ENCODE measurements at regions not wholly inside any gene's neighbourhood (a gene's known extent, or its start where the extent isn't known, plus 50 kb on each side); places are given as distances from the start of the nearest gene placed in this dataset.
"Not testable (repeated sequence)": the region's sequence is repeated elsewhere in the genome, so short reads cannot be mapped to it uniquely, and the experiment has no call there.

- not testable (repeated sequence) for ATAC-seq, DNase-seq
Measured at GRCh38 chr13:18322821-18323220, 858.8 kb downstream of the TUBA3C start.

GRCh38 chr13:18319653-18320052 is 862.0 kb downstream of the TUBA3C start:
- not testable (repeated sequence) for ATAC-seq, DNase-seq

DNA sequence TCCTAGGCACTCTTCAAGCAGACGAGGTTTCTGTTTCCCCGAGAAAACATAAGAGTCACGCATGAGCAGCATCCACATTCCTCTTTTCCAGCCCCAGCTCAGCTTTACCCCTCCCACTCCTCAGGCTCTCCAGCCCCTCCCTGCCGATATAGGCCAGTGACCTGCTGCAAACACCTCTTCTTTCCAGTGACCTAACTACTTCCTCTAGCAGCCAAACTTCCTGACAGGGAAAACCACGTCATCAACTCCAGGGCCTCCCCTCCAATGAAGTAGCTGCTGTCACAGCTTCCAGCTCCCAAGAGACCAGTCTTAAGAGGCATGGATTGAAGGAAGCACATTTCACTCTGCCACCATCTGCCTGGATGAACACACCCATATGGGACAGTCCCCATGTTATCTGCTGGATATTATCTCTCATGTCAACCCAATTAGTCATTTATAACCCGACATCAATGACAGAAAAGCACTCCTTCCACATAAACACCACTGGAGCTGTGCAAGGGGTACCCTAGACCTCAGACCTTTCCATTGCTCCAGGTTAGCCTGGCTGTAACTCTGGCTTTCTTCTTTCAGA is 878.3 kb downstream of the TUBA3C start:
- ATAC-seq, DNase-seq: not testable (repeated sequence)

DNA sequence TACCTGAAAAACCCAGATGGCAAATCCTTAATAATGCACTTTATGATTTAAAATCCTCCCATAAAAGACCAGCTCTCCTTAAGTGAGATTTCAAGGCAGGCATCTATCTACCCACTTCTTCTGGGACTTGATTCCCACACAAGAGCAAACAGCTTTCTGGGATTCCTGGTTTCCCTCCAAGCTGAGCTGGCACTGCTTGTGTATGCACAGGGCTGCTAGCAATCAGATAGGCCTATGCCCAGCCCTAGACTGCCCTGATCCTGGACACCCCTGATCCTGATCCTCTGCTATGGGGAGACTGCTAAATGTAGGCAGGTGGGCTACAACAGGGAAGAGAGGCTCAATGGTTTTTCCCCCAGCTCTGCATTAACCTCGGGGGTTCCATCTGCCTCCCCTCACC is 880.7 kb downstream of the TUBA3C start:
- DNase-seq, ATAC-seq: not testable (repeated sequence)

GRCh38 chr13:18297359-18297758 is 884.3 kb downstream of the TUBA3C start:
- DNase-seq, ATAC-seq: not testable (repeated sequence)

GRCh38 chr13:18296617-18297016 is 885.0 kb downstream of the TUBA3C start:
- not testable (repeated sequence) for DNase-seq, ATAC-seq

- DNase-seq, ATAC-seq: not testable (repeated sequence)
Measured at GRCh38 chr13:18294311-18294710, 887.3 kb downstream of the TUBA3C start.

DNA sequence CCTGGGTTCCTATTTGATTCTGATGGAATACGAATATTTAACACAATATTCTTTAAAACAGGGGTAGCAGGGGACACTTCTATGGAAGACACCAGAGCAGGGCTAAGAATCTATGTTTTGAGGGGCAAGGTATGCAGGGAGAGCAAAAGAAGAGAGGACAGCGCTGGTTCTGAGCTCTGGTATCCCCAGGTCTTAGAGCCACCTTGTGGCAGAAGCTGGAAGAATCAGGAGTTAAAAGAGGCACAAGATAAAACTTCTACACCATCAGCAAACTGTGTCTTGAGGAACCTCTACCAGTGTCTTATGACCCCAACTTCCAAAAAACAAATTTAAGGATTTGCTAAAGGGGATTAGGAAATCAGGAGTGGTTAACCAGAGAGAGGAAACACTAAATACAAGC is 894.8 kb downstream of the TUBA3C start:
- not testable (repeated sequence) for ATAC-seq, DNase-seq

DNA sequence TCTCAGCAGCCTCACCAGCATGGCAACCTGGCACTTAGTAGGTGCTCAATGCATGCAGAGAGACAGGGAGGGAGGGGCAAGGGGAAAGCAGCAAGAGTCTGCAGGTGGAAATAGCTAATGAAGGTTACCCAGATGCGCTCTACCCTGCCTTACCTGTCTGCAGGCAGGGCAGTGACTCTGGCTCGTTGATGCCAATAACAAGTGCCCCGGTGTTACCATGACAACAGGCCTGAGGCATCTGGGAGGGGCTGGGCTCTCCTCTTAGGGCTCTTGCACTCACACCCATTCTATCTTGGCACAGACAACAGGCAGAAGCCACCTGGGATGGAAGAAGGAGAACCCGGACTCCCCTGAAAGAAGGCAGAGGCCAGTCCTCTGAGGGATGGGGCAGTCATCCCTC is 896.0 kb downstream of the TUBA3C start:
- not testable (repeated sequence) for DNase-seq, ATAC-seq

DNA sequence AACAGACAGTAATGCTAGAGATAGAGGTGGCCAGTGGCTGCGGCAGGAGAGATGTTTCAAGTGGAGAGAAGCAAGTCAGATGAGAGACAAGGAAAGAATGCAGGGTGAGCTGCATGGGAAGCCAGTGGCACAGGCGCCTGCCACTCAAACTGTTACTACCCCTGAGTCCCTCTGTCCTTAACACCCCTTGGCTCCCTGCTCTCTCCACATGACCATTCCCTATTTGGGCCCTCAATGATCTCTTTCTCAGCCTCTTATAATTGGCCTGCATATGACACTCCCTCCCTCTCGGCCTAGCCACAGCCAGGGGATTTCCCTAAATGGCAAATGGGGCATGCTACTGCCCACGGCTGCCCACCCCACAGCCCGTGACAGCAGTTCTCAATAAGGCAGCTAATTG is 897.6 kb downstream of the TUBA3C start:
- not testable (repeated sequence) for DNase-seq, ATAC-seq

DNA sequence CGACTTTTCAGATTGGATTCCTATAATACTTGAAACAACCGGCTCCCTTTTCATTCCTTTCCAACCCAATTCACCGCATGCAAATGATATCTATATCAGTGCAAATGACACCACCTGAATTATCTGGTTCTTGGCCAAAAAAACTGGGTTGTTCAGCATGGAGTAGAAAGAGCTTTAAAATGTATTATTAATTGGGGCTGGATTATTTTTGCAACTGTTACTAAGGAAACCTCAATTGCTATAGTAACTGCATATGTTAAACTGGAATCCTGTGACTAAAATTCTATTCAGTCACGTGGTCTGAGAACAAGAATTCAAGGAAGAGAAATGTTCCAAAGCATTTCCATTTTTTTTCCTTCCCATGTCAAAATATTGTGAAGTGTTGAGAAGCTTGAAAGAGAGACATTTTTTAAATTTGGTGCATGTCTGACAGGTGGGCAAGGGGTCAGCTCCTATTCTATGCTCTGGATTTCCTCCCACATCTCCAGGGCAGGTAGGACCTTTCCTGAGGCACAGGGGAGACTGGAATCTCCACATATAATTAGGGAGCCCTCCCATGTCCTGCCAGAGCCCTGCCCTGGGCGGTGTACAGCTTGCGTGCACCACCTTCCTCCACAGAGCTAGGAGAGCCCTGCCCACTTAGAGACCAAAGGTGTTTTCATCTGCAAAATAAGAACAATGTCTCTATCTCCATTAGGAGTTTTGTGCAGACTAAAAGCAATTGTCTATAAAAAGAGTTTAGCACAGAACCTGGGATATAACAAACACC is 899.6 kb downstream of the TUBA3C start:
- not testable (repeated sequence) for DNase-seq, ATAC-seq

- ATAC-seq = not testable (repeated sequence)
Measured at GRCh38 chr13:18280904-18281828, 900.5 kb downstream of the TUBA3C start.

GRCh38 chr13:18279971-18280370 is 901.7 kb downstream of the TUBA3C start:
- not testable (repeated sequence) for DNase-seq, ATAC-seq

More at GRCh38 chr13:18280904-18281828, 900.5 kb downstream of the TUBA3C start:
- DNase-seq = not testable (repeated sequence)

DNA sequence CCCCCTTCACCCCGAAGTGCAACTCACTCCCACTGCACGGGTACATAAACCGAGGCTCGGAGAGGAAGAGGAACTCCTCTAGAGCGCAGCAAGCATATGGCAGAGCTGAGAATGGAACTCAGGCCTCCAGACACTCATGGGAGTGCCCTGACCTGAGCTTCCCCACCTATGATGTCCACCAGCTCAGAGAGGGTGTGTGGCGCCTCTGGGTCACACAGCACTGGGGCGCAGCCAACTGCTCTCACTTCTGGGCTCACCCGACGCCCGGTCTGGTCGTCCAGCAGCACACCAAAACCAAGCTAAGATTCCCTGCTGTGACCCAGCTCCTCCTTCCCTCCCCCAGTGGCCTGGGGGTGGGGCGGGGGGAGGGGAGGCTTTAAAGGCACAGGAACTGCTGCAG is 904.3 kb downstream of the TUBA3C start:
- DNase-seq, ATAC-seq: not testable (repeated sequence)

GRCh38 chr13:18276280-18276679 is 905.3 kb downstream of the TUBA3C start:
- ATAC-seq = not testable (repeated sequence)

GRCh38 chr13:18273785-18274514 is 907.7 kb downstream of the TUBA3C start:
- not testable (repeated sequence) for ATAC-seq, DNase-seq

More at GRCh38 chr13:18276280-18276679, 905.3 kb downstream of the TUBA3C start:
- DNase-seq = not testable (repeated sequence)

GRCh38 chr13:18258801-18259419 is 922.7 kb downstream of the TUBA3C start:
- DNase-seq, ATAC-seq: not testable (repeated sequence)

DNA sequence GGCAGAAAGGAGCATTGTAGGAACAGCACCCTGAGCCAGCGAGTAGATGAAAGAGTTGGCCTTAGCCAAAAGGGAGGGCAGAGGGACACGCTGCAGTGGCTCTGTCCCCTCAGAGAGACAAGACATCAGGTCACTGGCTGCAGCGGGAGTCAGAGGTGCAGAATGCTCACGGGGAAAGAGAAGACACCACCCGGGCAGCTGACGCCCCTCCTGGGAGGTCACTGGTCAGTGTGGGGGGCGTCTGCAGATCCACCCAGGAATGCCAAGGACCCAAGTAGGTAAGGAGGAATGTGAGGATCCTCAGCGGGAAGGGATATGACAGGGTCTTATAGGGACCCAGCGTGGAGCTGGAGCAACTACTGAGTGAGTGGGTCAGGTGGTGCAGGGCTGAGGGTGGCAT is 923.9 kb downstream of the TUBA3C start:
- ATAC-seq, DNase-seq: not testable (repeated sequence)

DNA sequence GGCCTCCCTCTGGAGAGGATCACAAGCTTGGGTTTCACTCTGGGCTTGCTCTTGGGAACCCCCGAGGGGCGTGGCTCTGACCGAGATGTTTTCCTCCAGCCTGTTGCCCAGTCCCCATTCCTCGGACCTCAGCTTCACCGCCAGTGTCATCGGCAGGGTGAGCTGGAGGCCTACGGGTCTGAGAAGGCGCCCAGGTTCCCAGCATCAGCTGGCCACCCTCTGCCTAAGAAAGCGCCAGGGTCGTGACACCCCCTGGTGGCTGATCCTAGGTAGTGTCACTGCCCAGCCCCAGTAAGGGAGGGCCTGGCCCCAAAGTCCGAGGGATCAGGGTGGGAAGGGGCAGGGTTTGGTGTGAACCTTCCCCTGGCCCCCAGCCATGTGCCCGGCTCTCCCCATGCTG is 928.8 kb downstream of the TUBA3C start:
- not testable (repeated sequence) for DNase-seq, ATAC-seq

GRCh38 chr13:18248533-18249240 is 932.9 kb downstream of the TUBA3C start:
- DNase-seq, ATAC-seq: not testable (repeated sequence)
